HG03060 (cell line): ENCODE measurements at regions not wholly inside any gene's neighbourhood (a gene's known extent, or its start where the extent isn't known, plus 50 kb on each side); places are given as distances from the start of the nearest gene placed in this dataset.
"Not testable (repeated sequence)": the region's sequence is repeated elsewhere in the genome, so short reads cannot be mapped to it uniquely, and the experiment has no call there.

Source experiments
- ATAC-seq: cut with Tn5 transposase; IDR thresholded peaks from one replicate; pipeline ENCODE4 v1.9.1; 2021; ENCODE audit warnings: low read depth, moderate number of reproducible peaks; ENCODE audit not compliant: unreplicated experiment

DNA sequence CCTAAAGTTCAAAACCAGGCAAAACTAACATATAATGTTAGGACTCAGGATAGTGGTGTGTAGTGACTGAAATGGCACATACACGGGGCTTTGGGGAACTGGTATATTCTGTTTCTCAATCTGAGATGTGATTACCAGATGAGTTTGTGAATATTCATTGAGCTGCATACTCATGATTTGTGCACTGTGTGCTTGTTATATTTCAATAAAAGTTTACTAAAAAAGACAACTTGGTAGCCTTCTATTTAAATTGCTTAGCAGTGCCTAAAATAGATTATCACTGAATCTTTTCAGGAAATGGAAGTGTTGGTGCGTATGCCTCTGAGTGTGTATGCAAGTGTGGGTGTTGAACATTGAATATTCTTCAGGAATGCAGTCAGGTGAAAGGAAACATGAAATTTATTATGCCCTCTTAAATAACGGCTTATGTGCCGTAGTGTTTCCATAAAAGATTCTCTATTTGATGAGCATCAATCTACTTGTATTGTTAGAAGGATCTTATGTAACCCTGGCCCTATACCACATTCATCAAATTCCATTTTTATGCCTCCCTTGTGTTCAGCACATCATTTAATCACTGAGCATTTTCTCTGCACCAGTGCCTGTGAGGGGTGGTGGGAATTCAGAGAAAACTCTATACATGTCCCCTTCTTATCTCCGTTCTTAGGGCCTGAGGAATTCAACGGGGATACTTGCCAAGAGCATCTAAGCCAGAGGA, 82.6 kb upstream of the AUTS2 start:
- ATAC-seq, result no peak

DNA sequence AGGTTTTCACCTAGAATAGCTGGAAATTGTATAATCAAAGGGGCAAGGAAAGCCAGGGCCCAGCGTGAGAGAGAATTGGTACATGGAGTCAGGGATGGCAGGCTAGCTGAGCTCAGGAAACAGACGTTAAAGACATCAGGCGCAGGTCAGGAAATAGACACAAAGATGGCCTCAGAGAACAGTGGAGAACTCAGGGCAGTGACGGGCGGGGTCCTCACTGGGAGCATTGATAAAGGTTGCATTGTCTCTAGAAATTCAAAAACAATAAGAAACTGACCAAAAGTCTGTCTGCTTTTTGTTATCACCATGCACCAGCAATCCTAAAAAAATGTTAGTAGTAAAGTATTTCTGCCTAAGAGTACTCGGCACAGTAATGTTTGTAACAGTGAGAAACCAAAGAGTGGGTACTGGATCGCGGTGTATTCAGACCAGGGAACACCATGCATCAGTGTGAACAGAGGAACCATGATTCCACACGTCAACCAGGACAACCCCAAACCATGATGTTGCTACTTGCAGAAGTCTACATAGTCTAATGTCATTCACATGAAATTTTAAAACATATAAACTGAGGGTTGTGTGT, 81.9 kb upstream of the AUTS2 start:
- ATAC-seq, result no peak

DNA sequence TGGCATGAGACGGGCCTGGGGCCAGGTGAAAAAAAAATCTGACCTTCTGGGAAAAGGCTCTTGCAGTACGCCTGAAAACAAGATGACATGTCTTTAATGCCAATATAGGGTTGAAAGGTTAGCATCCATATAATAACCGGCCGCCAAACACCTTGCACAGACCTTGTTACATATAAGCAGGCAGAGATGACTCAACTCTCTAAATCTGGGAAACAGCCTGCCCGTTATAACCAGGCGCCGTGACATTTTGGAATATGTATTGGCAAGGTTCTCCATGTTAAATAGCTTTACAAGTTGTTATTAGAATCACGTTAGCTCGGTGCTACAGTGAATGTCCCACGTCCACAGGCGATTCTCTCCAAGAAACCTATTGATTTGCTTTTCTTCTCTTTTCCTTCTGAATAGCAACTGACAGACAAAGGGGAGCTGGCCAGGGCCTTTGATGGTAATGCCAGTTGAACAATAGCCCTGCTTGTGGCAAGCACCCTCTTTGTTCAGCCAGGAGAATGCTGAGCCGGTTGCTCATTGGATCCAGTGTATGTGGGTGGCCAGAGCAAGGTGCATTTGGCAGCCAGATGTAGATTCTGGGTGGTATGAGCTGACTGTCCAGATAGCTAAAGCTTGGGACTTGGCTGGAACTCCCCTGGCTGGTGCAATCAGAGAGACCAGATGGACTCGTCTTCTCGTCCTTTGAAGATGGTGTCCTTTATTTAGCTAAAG, 80.1 kb upstream of the AUTS2 start:
- ATAC-seq, result no peak

DNA sequence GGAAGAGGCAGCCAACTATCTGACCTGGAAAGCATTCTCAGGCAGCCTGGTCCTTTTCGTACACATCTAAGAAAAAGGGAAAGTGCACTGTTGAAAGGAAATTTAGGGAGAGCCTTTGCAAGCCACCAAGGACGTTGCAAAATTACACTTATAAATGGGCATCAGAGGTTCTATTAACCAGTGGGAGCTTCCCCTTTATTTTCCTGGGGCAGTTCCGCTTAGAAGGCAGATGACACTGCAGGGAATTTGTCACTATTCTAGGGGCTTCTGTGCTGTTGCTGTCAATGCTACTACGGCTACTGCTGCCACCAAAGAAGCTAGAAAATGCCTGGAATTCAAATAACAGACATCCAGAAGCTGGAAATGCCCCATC, 79.6 kb upstream of the AUTS2 start:
- ATAC-seq, result no peak

GRCh38 chr7:69526570-69526969, 71.7 kb upstream of the AUTS2 start:
- ATAC-seq, result no peak

DNA sequence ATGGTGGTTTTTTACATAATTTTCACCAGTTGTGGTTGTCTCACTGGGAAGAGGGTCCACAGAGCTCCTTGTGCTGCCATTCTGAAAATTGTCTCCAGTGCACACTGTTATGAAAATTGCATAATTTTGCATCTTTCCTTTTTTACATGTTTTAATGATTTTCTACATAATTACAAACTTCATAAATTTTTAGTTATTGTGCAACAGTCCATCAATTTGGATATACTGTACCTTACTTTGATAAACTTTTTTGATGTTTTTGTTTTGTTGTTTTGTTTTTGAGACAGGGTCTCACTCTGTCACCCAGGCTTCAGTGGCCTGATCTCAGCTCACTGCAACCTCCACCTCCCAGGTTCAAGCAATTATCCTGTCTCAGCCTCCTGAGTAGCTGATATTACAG, 70.6 kb upstream of the AUTS2 start:
- ATAC-seq, result no peak

- ATAC-seq, result no peak
Measured at GRCh38 chr7:69531050-69531449, 67.2 kb upstream of the AUTS2 start.

GRCh38 chr7:69534461-69535041, 63.7 kb upstream of the AUTS2 start:
- ATAC-seq, result no peak

DNA sequence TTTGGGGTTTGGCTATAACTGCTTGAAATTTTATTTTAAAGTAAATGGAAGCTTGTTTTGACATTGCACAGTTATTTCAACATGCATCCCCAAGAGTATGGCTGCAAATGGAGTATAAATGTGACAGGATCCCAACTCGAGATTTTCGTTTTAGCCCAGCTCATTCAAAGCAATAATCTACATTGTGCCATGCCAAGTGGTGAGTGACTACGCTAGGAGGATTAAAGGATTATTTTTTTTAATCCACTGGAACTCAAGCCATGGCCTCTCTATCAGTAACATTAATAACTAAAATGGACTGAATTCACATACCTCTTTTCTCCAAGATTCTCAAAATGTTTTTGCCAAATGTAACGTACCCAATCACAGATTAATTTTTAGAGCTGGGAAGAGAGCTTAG, 60.6 kb upstream of the AUTS2 start:
- no peak for ATAC-seq

- ATAC-seq, result no peak
Measured at GRCh38 chr7:69539531-69539930, 58.7 kb upstream of the AUTS2 start.

DNA sequence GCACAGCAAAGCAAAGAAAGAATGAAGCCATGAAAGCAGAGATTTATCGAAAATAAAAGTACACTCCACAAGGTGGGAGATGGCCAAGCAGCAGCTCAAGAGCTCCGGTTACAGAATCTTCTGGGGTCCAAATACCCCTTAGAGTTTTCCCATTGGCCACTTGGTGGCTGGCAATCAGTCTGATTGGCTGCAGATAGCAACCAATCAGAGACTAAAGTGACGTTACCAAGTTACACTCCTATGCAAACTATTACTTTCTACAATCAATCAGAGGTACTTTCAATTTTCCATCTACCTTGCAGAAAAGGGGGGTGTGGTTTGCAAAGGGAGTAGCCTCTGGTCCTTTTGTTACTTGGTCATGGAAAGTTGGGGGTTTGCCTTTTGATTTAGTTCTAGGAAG, 58.0 kb upstream of the AUTS2 start:
- no peak for ATAC-seq

- ATAC-seq, result not testable (repeated sequence)
Measured at GRCh38 chr7:69541779-69542432, 56.4 kb upstream of the AUTS2 start.

DNA sequence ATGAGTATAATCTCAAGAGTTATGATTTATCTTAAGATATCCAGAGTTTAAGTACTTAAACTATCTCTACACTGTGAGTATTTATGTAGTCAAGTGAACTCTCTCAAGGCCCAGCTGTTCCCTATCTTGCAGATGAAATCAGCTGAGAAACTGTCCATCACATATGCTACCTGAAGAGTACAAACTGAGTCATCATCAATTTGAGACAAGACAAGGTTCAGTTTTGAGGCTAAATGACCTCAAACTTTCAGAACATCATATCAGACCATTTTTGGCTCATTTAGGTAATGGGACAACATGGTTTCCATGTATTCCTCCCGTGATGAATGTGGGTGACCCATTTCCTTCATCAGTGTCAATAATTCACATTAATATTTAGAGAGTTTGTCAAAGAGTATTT, 53.1 kb upstream of the AUTS2 start:
- no peak for ATAC-seq
